HG03175 (cell line): ENCODE measurements at regions not wholly inside any gene's neighbourhood (a gene's known extent, or its start where the extent isn't known, plus 50 kb on each side); places are given as distances from the start of the nearest gene placed in this dataset.

Experiments used
- ATAC-seq: cut with Tn5 transposase; IDR thresholded peaks from one replicate; pipeline ENCODE4 v1.9.1; 2021; ENCODE audit warnings: mild to moderate bottlenecking, moderate library complexity; ENCODE audit not compliant: unreplicated experiment

DNA sequence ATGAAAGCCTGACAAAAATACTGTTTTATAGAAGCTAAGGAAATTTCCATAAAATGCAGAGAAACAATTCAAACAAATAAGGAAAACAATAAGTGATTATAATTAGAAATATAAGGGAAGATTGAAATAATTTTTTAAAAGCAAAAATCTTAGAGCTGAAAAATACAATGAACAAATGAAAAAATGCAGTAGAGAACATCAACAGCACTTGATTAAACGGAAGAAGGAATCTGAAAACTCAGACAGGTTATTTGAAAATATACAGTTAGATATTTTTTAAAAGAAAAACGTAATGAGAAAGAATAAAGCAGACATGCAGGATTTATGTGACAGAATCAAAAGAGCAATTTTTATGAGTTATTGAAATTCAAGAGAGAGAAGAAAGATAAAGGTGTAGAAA is 279.1 kb upstream of the MAGI2 start:
- ATAC-seq: no peak

DNA sequence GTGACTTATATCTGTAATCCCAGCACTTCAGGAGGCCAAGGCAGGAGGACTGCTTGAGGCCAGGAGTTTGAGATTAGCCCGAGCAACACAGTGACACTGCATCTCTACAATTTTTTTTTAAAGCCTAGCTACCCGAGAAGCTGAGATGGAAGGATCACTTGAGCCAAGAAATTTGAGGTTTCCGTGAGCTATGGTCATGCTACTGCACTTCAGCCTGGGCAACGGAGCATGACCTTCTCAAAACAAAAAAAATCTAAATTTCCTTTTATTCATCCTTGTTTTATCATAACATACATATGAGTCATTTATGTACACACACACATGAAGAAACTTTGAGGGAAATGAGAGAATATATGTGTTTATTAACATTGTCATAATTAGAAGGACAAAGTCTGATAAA is 277.5 kb upstream of the MAGI2 start:
- no peak for ATAC-seq

DNA sequence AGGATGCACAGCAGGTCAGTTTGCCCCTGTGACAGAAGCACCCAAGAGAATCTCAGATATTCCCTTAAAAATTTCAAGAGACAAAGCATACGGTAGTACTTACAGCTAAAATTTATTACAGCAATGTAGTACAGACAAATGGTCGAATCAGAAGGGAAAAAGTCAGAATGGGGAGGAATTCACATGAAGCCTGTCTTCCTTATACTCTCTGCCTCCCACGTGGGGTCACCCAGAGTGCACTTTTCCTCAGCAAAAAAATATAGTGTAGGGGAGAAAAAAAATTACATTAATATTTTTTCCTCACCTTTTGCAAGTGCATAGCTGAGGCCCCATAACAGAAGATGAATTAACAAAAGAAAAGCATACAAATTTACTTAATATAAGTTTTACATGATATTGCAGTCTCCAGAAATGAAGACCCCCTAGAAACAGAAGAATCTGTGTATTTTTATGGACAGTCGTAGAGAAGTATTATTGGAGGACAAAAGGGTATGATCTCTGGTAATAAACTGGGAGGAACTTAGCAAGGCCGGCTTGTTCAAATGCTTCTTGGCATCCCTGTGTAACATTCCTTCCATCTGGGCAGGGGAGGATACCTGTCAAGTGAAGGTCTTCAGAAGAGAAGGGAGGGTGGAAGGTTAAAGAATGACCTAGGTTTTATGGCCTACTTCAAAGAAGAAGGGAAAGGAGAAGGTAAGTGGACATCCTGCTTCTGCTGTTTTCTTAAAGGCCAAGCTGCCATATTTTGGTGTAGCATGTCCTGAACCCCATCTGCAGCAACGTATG is 270.6 kb upstream of the MAGI2 start:
- ATAC-seq: no peak

DNA sequence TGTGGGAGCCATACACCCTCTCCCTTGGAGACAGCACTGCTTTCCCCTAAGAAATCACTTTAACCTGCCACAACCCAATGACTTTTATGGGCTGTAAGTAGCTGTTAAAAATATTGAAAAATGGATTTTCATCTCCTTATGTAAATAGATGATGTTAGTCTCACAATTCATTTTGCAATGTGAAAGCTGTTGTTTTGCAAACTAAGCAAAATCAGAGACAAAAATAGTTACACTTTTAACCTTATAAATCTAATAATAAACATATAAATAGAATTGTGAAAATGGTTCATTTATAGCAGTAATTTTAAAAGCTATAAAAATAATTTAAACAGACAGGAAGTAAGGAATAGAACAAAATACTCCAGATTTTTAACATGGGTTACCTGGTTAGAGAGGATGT is 268.8 kb upstream of the MAGI2 start:
- no peak for ATAC-seq

DNA sequence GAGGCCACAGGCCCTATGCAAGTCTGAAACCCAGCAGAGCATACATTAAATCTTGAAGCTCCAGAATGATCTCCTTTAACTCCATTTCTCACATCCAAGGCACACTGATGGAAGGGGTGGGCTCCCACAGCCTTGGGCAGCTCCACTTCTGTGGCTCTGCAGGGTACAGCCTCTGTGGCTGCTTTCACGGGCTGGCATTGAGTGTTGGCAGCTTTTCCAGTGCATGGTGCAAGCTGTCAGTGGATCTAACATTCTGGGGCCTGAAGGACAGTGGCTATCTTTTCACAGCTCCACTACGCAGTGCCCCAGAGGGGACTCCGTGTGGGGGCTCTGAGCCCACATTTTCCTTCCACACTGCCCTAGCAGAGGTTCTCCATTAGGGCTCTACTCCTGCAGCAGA is 265.7 kb upstream of the MAGI2 start:
- ATAC-seq: no peak

DNA sequence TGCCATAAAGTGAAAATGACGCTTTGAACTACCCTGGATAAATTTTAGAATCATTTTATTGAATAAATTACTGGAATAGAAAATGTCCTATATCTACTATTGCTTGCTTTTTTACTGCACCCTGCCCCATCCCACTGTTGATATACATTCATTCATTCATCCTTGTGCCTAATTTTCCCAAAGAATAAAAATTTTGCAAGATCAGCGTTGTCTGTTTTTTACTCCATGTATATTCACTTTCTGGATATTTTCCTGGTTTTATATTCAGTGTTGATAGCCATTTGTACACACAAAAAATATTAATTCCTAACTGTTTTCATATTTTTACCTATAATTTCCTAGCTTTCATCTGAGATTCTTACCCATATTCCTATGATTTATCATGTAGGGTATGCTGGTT is 262.9 kb upstream of the MAGI2 start:
- no peak for ATAC-seq

DNA sequence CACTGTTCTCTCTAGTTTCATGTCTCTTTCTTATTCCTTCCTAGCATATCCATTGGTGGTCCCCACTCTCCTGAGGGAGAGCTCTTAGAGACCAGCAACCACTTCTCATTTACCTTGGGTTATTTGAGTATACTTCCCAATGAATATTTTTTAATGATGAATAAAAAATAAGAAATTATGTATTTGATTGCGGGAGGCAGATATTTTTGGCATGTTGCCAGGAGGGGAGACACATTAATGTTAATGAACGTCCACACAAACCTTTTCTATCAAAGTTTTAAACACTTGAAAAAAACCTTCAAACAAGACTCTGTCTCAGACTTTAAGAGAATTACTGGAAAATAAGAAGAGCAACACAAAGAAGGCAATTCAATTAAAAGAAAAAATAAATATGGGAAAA is 260.6 kb upstream of the MAGI2 start:
- no peak for ATAC-seq

DNA sequence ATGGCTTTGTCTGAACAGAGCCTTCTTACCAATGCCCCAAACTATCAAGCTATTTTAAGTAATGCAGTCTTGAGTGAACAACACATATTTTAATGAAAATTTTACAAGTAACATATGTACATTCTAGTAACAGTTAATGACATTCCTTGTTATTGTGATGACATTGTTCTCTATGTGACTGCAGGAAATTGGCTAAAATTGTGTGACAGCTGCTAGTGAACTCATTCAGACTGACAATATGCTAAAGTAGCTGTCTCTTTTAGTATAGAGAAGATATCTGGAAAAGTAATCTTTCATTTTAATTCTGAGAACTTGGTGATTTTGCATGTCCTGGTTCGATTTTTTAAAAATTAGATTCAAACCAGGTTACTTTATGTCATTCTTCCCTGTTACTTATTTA is 259.8 kb upstream of the MAGI2 start:
- ATAC-seq: no peak

DNA sequence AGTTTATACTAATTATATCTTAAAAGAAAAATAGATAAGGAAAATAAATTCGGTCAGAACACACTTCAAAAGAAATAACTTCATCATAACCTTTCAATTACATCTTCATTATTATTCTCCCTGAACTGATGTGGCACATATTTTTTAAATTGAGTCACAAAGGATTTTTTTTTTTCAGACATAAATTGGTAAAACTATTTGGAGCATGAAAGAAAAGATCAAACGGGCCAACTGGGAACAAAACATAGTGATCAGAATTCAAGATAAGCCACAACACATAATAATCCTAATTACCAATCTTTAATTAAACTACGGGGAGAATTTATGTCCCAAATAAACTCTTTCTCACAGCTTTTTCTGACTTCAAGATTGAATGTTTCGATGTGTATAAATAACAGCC is 258.2 kb upstream of the MAGI2 start:
- no peak for ATAC-seq

DNA sequence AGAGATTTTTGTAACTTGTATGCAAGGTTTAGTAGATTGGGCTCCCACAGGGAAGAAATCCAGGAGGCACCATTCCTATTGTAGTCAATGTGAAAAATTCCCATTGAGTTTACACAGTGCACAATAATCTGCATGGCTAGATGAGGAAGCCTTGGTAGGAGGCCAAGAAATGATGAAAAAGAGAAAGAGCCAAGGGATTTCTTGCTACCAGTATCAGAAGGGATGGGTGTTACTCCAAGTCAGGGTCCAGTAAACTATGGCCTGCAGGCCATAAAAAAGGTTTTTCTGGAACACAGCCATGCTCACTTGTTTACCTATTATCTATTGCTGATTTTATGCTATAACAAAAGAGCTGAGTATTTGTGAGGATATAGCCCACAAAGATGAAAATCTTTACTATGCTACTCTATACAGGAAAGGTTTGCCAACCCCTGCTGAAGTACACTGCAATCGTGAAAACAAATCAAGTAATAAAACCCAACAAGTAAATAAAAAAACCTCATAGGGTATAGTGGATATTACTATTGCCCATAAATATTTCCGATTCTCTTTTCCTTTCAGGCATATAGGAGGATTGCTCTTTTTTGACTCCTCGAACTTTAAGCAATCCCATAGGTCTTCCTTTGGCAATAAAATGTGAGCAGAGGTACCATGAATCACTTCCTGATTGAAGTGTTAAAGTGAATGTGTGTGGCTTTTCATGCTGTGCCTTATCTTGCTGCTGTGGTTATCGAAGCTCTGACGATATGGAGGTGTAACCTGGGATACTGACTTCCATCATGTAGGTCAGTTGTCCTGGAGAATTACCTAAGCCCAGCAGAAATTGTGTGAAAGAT is 256.3 kb upstream of the MAGI2 start:
- no peak for ATAC-seq

DNA sequence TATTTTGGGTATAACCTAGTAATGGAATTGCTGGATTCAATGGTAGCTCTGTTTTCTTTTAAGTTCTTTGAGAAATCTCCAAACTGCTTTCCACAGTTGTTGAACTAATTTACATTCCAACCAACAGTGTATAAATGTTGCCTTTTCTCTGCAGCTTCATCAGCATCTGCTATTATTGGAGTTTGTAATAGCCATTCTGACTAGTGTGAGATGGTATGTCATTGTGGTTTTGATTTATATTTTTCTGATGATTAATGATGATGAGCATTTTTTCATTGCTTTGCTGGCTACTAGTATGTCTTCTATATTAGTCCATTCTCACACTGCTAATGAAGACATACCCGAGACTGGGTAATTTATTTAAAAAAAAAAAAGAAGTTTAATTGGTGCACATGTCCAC is 248.6 kb upstream of the MAGI2 start:
- ATAC-seq: no peak

DNA sequence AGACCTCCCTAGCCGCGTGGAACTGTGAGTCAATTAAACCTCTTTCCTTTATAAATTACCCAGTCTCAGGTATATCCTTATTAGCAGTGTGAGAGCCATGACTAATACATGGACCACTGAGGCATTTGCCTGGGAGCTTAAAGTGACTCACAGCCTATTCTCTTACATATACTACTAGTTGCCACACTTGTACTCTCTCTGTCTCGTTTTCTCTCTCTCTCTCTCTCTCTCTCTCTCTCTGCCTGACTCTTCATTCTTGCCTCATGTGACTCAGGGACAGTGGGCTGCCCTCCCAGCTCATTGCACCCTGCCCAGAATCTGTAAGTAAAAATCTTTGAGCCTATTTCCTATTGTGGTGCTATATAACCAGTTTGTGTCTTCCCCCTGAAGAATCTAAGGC is 238.5 kb upstream of the MAGI2 start:
- ATAC-seq: no peak

DNA sequence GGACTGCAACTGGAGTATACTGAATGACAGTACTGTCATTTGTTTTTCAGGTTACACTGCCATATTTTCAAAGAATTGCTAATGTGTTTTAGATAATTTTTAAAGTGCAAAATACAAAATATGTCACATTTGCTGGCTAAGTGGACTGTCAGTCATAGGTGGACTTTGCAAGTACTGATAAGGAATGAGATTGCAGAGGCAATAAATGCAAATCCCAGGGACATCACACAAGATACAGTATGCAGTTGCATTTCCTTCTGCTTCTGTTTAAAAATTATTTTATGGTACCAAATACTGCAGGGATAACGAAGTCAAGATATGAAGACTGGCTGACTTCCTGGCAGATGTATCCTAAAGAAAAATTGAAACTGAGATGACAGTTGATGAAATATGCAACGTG is 237.6 kb upstream of the MAGI2 start:
- no peak for ATAC-seq

DNA sequence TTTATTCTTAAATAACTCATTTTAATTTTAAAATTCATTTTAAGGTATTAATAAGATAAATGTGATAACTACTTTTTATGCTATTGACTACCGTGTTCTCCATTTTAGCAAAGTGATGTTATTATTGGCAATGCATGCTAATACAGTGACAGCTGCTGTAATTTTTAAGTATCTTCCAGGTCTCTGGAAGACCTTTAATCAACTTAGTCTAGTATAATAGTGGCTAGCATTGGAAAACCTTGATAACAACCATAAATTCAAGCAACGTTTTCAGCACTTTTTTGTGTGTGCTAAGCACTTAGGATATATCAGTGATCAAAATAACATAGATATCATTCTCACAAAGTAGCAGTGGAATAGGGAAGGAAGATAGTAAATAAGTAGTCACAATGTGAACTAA is 230.9 kb upstream of the MAGI2 start:
- no peak for ATAC-seq

DNA sequence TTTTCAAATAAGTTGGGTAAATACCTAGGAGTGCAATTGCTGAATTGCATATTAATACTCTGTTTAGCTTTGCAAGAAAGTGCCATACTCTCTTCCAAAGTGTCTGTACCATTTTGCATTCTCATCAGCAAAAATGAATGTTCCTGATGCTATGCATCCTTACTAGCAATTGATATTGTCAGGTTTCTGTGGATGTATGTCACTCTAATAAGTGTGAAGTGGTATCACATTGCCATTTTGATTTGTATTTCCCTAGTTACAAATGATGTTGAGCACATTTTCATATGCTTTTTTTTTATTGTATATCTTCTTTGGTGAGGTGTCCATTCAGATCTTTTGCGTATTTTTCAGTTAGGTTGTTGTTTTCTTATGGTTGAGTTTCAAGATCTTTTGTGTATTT is 230.4 kb upstream of the MAGI2 start:
- no peak for ATAC-seq

DNA sequence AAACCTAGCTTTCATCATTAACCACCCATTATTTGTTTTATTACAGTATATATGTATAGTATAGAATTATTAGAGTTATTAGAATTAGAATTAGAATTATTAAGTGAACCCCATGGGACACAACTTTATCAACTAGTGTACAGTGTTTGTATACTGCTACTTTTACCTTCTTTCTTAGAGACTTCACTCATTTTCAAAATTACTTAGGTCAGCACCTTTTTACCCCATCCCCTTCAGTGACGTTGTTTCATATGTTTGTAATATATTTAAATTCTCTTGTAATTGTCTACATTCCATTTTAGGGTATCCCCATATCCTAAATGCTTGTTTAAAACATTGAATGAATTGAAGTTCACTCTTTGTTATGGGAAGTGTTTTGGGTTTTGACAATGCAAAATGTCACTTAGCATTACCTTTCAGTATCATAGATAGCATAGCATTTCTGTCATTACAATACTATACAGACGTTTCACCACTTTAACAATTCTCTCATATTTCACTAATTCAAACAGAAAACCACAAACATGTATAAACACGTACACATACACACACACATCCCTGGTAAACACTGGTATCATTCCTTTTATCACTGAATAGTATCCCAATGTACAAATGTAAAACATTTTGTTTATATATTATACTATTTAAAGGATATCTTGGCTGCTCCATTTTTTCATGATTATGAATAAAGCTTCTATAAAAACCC is 229.9 kb upstream of the MAGI2 start:
- no peak for ATAC-seq

DNA sequence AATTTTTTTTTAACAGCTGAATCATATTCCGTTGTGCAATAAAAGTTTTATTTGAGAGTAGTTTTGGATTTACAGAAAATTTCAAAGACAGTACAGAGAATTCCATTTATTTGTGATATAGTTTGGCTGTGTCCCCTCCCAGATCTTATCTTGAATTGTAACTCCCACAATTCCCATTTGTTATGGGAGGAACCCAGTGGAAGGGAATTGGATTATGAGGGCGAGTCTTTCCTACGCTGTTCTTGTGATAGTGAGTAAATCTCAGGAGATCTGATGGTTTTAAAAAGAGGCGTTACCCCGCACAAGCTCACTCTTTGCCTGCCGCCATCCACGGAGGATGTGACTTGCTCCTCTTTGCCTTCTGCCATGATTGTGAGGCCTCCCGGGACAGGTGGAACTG is 228.0 kb upstream of the MAGI2 start:
- no peak for ATAC-seq

DNA sequence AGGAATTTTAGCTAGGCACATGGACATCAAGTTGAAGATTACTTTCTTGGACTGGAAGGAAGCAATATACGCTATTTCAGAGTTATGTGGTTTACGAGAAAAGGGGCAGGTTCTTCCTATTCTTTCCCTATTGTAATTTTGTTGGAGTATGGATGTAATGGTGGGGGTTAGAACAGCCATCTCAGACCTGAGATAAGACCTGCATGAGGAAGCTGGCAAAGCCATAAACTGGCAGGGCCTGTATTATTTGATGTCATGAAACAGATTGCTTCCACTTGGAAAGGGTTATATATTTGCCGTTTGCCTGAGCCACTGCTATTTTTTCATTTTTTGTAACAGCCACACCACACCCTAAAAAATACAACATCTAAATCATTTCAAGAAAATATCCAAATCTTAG is 220.5 kb upstream of the MAGI2 start:
- ATAC-seq: no peak

DNA sequence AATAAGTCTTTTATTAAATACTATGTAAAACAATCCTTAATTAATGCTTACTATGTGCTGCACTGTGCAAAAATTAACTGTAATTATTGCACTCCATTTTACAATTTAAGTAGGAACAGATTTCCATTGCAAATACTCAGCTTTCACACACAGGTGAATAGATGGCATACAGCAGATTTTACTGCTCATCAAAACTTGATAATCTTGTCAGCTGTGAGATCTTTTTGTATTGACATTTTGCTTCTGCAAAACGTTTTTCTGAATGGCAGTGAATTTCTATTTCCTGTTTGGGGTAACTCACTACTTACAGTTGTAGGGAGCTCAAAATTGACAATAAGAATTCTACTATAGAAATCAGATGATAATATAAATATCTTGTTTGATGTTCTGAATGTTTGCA is 220.0 kb upstream of the MAGI2 start:
- no peak for ATAC-seq

DNA sequence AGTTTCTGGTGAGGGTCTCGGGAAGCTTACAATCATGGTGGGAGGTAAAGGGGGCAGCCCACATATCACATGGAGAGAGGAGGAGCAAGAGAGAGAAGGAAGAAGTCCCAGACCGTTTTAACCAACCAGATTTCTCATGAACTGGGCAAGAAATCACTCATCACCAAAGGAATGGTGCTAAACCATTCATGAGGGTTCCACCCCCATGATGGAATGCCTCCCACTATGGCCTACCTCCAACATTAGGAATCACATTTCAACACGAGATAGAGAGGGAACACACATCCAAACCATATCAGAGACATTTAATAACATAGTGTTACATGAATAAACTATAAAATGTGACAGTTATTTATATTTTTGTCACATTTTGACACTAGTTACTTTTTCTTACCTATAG is 214.8 kb upstream of the MAGI2 start:
- ATAC-seq: no peak

DNA sequence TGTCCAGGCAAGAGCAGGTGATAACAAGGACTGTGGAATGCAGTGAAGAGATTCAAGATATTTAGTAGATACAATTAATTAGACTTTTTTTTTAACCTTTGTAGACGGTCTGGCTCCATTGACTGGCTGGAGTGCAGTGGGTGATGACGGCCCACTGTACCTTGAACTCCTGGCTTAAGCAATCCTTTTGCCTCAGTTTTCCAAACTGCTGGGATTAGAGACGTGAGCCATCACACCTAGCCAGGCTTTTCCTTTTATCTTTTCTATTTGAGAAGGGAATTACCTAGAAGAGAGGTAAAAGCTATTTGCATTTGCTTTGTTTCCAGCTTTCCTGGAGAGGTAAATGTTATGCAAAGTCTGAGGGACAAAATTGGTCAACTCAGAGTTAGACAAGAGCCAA is 213.0 kb upstream of the MAGI2 start:
- ATAC-seq: no peak
